ENCODE measurements at regions not wholly inside any gene's neighbourhood (a gene's known extent, or its start where the extent isn't known, plus 50 kb on each side); places are given as distances from the start of the nearest gene placed in this dataset.

GRCh38 chr5:82560969-82561368, 282.8 kb upstream of the RPS23 start:
- POLR2A ChIA-PET: no interaction called here

More at GRCh38 chr5:82560969-82561368, 282.8 kb upstream of the RPS23 start:
- Histone ChIP-seq H3K36me3 (replicated peaks in 1 of 2; ENCODE audit: control insufficient read depth in 1 of 2, insufficient read depth in 2 of 2, low read length in 2 of 2) (no peaks in the 10 kb centered on the region), H3K9me3 (ENCODE audit: low read length) (no peaks in the 10 kb centered on the region), H3K27ac (ENCODE audit: extremely low read length, insufficient read depth, low read length) (no peak overlapping the region), H3K4me3 (replicated peaks in 1 of 3; ENCODE audit: insufficient read depth in 1 of 3, low read depth in 2 of 3, low read length in 3 of 3) (no peak overlapping the region), H2AFZ (ENCODE audit: low read length) (no peak overlapping the region), H3K9ac (ENCODE audit: insufficient read depth, low read depth, low read length) (no peak overlapping the region), H4K20me1 (ENCODE audit: insufficient read depth, low read length) (no peaks in the 10 kb centered on the region), H3K4me2 (ENCODE audit: low read depth, low read length) (no peak overlapping the region), H3K4me1 (ENCODE audit: insufficient read depth, low read length) (no peaks in the 10 kb centered on the region), H3K27me3 (ENCODE audit: control insufficient read depth in 1 of 2, insufficient read depth in 2 of 2, low read length in 2 of 2) (no peaks in the 10 kb centered on the region), H3K79me2 (ENCODE audit: insufficient read depth, low read length) (no peaks in the 10 kb centered on the region)
- BruUV-seq (replicated peaks): no TSS peak
- ATAC-seq (no peak), FAIRE-seq (no peak), DNase-seq (ENCODE audit: low spot score) (no peak)
- TF ChIP-seq GLMP (CRISPR knock-in tag; IDR thresholded peaks at IDR 0.05; ENCODE audit: borderline replicate concordance) (no peak), ZNF564 (CRISPR knock-in tag; IDR thresholded peaks at IDR 0.05) (no peak), ZNF275 (CRISPR knock-in tag; IDR thresholded peaks at IDR 0.05; ENCODE audit: borderline replicate concordance) (no peak), ZFP1 (CRISPR knock-in tag; IDR thresholded peaks at IDR 0.05) (no peak), ZFP82 (CRISPR knock-in tag; IDR thresholded peaks at IDR 0.05; ENCODE audit: borderline replicate concordance) (no peak), BRD4 (CRISPR knock-in tag; IDR thresholded peaks at IDR 0.05) (no peak), ETS1 (CRISPR knock-in tag; IDR thresholded peaks at IDR 0.05) (no peak), ZNF326 (CRISPR knock-in tag; IDR thresholded peaks at IDR 0.05; ENCODE audit: borderline replicate concordance) (no peak), ZNF543 (CRISPR knock-in tag; IDR thresholded peaks at IDR 0.05) (no peak), CHCHD3 (CRISPR knock-in tag; IDR thresholded peaks at IDR 0.05) (no peak), ZNF616 (CRISPR knock-in tag; IDR thresholded peaks at IDR 0.05; ENCODE audit: low read depth) (no peak), FOXJ3 (CRISPR knock-in tag; IDR thresholded peaks at IDR 0.05; ENCODE audit: borderline replicate concordance) (no peak), CBFB (CRISPR knock-in tag; IDR thresholded peaks at IDR 0.05) (no peak)
- TF ChIP-seq, protein P1, sequence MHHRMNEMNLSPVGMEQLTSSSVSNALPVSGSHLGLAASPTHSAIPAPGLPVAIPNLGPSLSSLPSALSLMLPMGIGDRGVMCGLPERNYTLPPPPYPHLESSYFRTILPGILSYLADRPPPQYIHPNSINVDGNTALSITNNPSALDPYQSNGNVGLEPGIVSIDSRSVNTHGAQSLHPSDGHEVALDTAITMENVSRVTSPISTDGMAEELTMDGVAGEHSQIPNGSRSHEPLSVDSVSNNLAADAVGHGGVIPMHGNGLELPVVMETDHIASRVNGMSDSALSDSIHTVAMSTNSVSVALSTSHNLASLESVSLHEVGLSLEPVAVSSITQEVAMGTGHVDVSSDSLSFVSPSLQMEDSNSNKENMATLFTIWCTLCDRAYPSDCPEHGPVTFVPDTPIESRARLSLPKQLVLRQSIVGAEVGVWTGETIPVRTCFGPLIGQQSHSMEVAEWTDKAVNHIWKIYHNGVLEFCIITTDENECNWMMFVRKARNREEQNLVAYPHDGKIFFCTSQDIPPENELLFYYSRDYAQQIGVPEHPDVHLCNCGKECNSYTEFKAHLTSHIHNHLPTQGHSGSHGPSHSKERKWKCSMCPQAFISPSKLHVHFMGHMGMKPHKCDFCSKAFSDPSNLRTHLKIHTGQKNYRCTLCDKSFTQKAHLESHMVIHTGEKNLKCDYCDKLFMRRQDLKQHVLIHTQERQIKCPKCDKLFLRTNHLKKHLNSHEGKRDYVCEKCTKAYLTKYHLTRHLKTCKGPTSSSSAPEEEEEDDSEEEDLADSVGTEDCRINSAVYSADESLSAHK (CRISPR knock-in tag; IDR thresholded peaks at IDR 0.05; ENCODE audit: borderline replicate concordance): no peak
- TF ChIP-seq, protein P2, sequence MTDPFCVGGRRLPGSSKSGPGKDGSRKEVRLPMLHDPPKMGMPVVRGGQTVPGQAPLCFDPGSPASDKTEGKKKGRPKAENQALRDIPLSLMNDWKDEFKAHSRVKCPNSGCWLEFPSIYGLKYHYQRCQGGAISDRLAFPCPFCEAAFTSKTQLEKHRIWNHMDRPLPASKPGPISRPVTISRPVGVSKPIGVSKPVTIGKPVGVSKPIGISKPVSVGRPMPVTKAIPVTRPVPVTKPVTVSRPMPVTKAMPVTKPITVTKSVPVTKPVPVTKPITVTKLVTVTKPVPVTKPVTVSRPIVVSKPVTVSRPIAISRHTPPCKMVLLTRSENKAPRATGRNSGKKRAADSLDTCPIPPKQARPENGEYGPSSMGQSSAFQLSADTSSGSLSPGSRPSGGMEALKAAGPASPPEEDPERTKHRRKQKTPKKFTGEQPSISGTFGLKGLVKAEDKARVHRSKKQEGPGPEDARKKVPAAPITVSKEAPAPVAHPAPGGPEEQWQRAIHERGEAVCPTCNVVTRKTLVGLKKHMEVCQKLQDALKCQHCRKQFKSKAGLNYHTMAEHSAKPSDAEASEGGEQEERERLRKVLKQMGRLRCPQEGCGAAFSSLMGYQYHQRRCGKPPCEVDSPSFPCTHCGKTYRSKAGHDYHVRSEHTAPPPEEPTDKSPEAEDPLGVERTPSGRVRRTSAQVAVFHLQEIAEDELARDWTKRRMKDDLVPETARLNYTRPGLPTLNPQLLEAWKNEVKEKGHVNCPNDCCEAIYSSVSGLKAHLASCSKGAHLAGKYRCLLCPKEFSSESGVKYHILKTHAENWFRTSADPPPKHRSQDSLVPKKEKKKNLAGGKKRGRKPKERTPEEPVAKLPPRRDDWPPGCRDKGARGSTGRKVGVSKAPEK (CRISPR knock-in tag; IDR thresholded peaks at IDR 0.05; ENCODE audit: borderline replicate concordance): no peak
- TF ChIP-seq, protein P3, sequence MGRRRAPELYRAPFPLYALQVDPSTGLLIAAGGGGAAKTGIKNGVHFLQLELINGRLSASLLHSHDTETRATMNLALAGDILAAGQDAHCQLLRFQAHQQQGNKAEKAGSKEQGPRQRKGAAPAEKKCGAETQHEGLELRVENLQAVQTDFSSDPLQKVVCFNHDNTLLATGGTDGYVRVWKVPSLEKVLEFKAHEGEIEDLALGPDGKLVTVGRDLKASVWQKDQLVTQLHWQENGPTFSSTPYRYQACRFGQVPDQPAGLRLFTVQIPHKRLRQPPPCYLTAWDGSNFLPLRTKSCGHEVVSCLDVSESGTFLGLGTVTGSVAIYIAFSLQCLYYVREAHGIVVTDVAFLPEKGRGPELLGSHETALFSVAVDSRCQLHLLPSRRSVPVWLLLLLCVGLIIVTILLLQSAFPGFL (CRISPR knock-in tag; IDR thresholded peaks at IDR 0.05): no peak
- CTCF ChIA-PET (ENCODE audit: low intra/inter-chr PET ratio, low total read pairs): no interaction called here
- WGBS (ENCODE audit: low lambda C conversion rate): 0% methylated on average over 1 of the region's 1 CpG
- intact Hi-C loops (cut with micrococcal nuclease; ENCODE audit: unreplicated experiment): no loop called here
- in situ Hi-C loops (cut with HindIII; ENCODE audit: extremely low pct_ligation_motif_present, low pct_unique_long_range_greater_than_20kb): no loop called here

Measured in HepG2 (cell line).